ENCODE measurements at regions not wholly inside any gene's neighbourhood (a gene's known extent, or its start where the extent isn't known, plus 50 kb on each side); places are given as distances from the start of the nearest gene placed in this dataset.

DNA sequence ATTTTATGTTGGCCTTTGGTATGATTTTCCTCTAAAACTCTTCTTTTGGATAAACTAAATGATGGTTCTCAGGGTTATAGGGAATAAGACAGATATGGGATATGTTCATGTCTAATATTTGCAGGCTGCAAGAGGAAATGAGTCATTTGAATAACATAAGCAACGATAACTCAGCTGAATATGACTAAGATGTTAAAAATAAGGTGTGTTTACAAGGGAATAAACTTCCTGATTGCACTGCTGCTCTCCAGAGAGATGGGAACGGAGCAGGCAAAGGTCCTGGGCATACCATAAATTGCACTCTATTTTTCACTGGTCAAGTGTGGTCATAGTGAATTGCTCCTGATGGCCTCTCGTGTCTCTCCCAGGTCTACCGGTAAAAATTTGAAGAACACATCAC lies 666.2 kb downstream of the TOX3 start:
- Histone ChIP-seq H3K4me3 (no peak overlapping the region), H3K4me1 (no peaks in the 10 kb centered on the region), H3K27me3 (replicated peaks in 1 of 7) (no peaks in the 10 kb centered on the region), H3K27ac (no peak overlapping the region), H3K9me3 (peaks cover 0 to 7% (median 0%) of the 10 kb centered on the region in 8 donors), H3K36me3 (no peaks in the 10 kb centered on the region)
- intact Hi-C loops (cut with DNase I; ENCODE audit: low total_unique reads) = no loop called here
- DNase-seq = no peak
- TF ChIP-seq, protein P1, sequence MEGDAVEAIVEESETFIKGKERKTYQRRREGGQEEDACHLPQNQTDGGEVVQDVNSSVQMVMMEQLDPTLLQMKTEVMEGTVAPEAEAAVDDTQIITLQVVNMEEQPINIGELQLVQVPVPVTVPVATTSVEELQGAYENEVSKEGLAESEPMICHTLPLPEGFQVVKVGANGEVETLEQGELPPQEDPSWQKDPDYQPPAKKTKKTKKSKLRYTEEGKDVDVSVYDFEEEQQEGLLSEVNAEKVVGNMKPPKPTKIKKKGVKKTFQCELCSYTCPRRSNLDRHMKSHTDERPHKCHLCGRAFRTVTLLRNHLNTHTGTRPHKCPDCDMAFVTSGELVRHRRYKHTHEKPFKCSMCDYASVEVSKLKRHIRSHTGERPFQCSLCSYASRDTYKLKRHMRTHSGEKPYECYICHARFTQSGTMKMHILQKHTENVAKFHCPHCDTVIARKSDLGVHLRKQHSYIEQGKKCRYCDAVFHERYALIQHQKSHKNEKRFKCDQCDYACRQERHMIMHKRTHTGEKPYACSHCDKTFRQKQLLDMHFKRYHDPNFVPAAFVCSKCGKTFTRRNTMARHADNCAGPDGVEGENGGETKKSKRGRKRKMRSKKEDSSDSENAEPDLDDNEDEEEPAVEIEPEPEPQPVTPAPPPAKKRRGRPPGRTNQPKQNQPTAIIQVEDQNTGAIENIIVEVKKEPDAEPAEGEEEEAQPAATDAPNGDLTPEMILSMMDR (IDR thresholded peaks at IDR 0.05 in 8 of 11, conservative IDR thresholded peaks at IDR 0.05 in 3 of 11) = no peak
- no peak for TF ChIP-seq POLR2AphosphoS5 (IDR thresholded peaks at IDR 0.05)
- TF ChIP-seq POLR2A (IDR thresholded peaks at IDR 0.05) = no peak
- WGBS, 5 donors = 41 to 54% (median 46%) methylated on average over 4 of the region's 4 CpGs

DNA sequence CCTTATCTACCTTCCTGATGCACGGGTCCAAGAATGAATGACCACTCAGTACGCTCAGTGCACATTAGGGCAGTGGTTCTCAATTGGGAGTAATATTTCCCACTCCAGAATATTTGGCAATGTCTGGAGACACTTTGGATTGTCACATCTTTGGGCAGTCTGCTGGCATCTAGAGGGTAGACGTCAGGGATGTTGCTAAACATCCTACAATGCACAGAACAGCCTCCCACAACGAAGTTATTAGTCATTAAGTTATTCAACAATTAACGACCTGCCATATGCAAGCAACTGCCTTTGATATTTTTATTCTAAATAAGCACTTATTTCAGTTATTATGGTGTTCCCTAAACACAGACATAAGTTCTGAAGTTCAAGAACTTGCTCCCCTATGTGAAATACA lies 669.3 kb downstream of the TOX3 start:
- no peak overlapping the region for H3K27ac ChIP-seq
- intact Hi-C loops (cut with DNase I; ENCODE audit: low total_unique reads) = no loop called here
- H3K36me3 ChIP-seq = no peaks in the 10 kb centered on the region
- H3K27me3 ChIP-seq (replicated peaks in 1 of 7) = no peaks in the 10 kb centered on the region
- no peaks in the 10 kb centered on the region for H3K4me1 ChIP-seq
- H3K9me3 ChIP-seq = peaks cover 0 to 15% (median 0%) of the 10 kb centered on the region in 8 donors
- no peak for TF ChIP-seq POLR2A (IDR thresholded peaks at IDR 0.05)
- TF ChIP-seq, protein P1 (IDR thresholded peaks at IDR 0.05 in 8 of 11, conservative IDR thresholded peaks at IDR 0.05 in 3 of 11) = no peak
- TF ChIP-seq POLR2AphosphoS5 (IDR thresholded peaks at IDR 0.05) = no peak
- DNase-seq = no peak
- no peak overlapping the region for H3K4me3 ChIP-seq
- 56 to 74% (median 57%) methylated on average over 5 of the region's 5 CpGs for WGBS, 5 donors

DNA sequence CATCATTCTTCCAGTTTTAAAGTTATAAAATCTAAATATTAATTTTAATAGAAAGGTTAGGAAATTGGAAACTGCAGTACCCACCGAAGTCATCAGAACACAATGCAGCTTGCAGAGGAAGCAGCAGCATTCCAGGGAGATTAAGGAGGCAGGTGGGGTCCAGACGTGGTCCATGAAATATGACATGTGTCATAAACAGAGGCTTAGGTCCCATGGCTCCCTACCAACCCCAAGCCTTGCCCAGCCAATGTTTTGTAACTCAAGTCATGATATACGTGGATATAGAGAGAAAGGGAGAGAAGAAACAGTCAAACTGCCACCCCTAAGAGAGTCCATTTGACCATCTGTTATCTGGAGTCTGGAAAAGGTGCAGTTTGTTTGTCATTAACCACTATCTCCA lies 670.0 kb downstream of the TOX3 start:
- Histone ChIP-seq H3K27ac (no peak overlapping the region), H3K9me3 (peaks cover 0 to 15% (median 0%) of the 10 kb centered on the region in 8 donors), H3K36me3 (no peaks in the 10 kb centered on the region), H3K4me3 (no peak overlapping the region), H3K4me1 (no peaks in the 10 kb centered on the region), H3K27me3 (replicated peaks in 1 of 7) (no peaks in the 10 kb centered on the region)
- TF ChIP-seq POLR2A (IDR thresholded peaks at IDR 0.05) (no peak), POLR2AphosphoS5 (IDR thresholded peaks at IDR 0.05) (no peak)
- TF ChIP-seq, protein P1 (IDR thresholded peaks at IDR 0.05 in 8 of 11, conservative IDR thresholded peaks at IDR 0.05 in 3 of 11) = no peak
- DNase-seq = no peak
- 51 to 61% (median 56%) methylated on average over 3 of the region's 3 CpGs for WGBS, 5 donors
- intact Hi-C loops (cut with DNase I; ENCODE audit: low total_unique reads) = no loop called here

DNA sequence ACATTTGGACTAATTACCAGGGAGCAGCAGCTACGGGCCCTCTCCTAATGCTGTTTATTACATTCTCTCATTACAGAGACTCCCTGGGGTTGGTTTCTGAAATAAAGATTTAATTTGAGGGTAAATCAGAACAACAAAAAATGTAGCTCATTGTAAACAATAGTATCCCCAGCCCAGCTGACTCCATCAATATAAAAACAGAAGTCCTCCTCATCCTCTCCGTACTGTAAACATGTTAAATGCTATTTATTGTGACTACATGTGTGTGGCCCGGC lies 670.4 kb downstream of the TOX3 start:
- H3K4me1 ChIP-seq = no peaks in the 10 kb centered on the region
- H3K27ac ChIP-seq = no peak overlapping the region
- intact Hi-C loops (cut with DNase I; ENCODE audit: low total_unique reads) = no loop called here
- TF ChIP-seq POLR2AphosphoS5 (IDR thresholded peaks at IDR 0.05) (no peak), POLR2A (IDR thresholded peaks at IDR 0.05) (no peak)
- TF ChIP-seq, protein P1 (IDR thresholded peaks at IDR 0.05 in 8 of 11, conservative IDR thresholded peaks at IDR 0.05 in 3 of 11) = no peak
- 78 to 88% (median 84%) methylated on average over 3 of the region's 3 CpGs for WGBS, 5 donors
- no peak for DNase-seq
- peaks cover 0 to 15% (median 0%) of the 10 kb centered on the region in 8 donors for H3K9me3 ChIP-seq
- no peak overlapping the region for H3K4me3 ChIP-seq
- no peaks in the 10 kb centered on the region for H3K27me3 ChIP-seq (replicated peaks in 1 of 7)
- no peaks in the 10 kb centered on the region for H3K36me3 ChIP-seq
